Gastroesophageal sphincter (tissue), 3 donors: ENCODE measurements at regions not wholly inside any gene's neighbourhood (a gene's known extent, or its start where the extent isn't known, plus 50 kb on each side); places are given as distances from the start of the nearest gene placed in this dataset.

Source experiments
- CTCF ChIP-seq, 4 experiments: fragments of 200-600 bp in 2 of 4; fragments of 450-650 bp in 2 of 4; sonication (generic) in 1 of 4; IDR thresholded peaks; one replicate each; pipeline ENCODE4 v1.5.1; 2017 to 2019; ENCODE audit warnings: antibody characterized with exemption in 4 of 4, mild to moderate bottlenecking in 2 of 4, moderate library complexity in 2 of 4
- POLR2A ChIP-seq, 2 donors: fragments of 450-650 bp; IDR thresholded peaks; one replicate each; pipeline ENCODE4 v1.6.1; 2017; ENCODE audit warnings: antibody characterized with exemption in 2 of 2, mild to moderate bottlenecking in 2 of 2, moderate library complexity in 1 of 2

- no peak for TF ChIP-seq CTCF (IDR thresholded peaks at IDR 0.05)
- no peak for TF ChIP-seq POLR2A (IDR thresholded peaks at IDR 0.05)
These were observed 242.8 kb downstream of the KLF6 start for GRCh38 chr10:3542185-3542611.
